A673 (cell line): ENCODE measurements at regions not wholly inside any gene's neighbourhood (a gene's known extent, or its start where the extent isn't known, plus 50 kb on each side); places are given as distances from the start of the nearest gene placed in this dataset.

Experiments
- BruUV-seq: library from RNA; stranded (reverse); fragments of 400-500 nt; replicated peaks from 2 replicates; lab custom pipeline; 2021; lab: Mats Ljungman, UMichigan
- CTCF ChIA-PET: fragments of 300-600 bp; sonication (Branson Sonifier 250); formaldehyde crosslinking; loops from one replicate; lab custom pipeline; 2022; ENCODE audit warnings: antibody characterized with exemption; lab: Charles Lee
- POLR2A ChIA-PET: fragments of 300-600 bp; sonication (Branson Sonifier 250); formaldehyde crosslinking; loops from one replicate; lab custom pipeline; 2022; ENCODE audit warnings: antibody characterized with exemption; ENCODE audit not compliant: low non-redundant PET; lab: Charles Lee
- DNase-seq: peaks from one replicate; pipeline ENCODE4 v3.0.0-alpha.2; 2015; ENCODE audit warnings: low spot score
- H3K27ac ChIP-seq: fragments of 200-600 bp; sonication (generic); 2 replicates; pipeline ENCODE4 v1.5.1; 2016; ENCODE audit warnings: mixed run types, low read depth, mild to moderate bottlenecking, mixed read lengths, antibody characterized with exemption, low read length; ENCODE audit not compliant: poor library complexity, severe bottlenecking
- H3K27me3 ChIP-seq: fragments of 200-600 bp; sonication (generic); replicated peaks from 2 replicates; pipeline ENCODE4 v1.6.1; 2017; ENCODE audit warnings: mixed run types, low read depth, mild to moderate bottlenecking, mixed read lengths, antibody characterized with exemption, low read length; ENCODE audit not compliant: insufficient read depth, poor library complexity
- H3K36me3 ChIP-seq: fragments of 200-600 bp; sonication (generic); 2 replicates; pipeline ENCODE4 v1.6.1; 2016; ENCODE audit warnings: mixed run types, mild to moderate bottlenecking, mixed read lengths, antibody characterized with exemption, low read length; ENCODE audit not compliant: insufficient read depth, poor library complexity, severe bottlenecking
- H3K4me1 ChIP-seq: fragments of 200-600 bp; sonication (generic); 2 replicates; pipeline ENCODE4 v1.6.1; 2017; ENCODE audit warnings: mixed run types, mild to moderate bottlenecking, mixed read lengths, antibody characterized with exemption, low read length; ENCODE audit not compliant: insufficient read depth, poor library complexity, severe bottlenecking
- H3K4me3 ChIP-seq: fragments of 200-600 bp; sonication (generic); 2 replicates; pipeline ENCODE4 v1.5.1; 2016; ENCODE audit warnings: low read depth, mixed run types, mild to moderate bottlenecking, mixed read lengths, low read length; ENCODE audit not compliant: poor library complexity, severe bottlenecking
- H3K9me3 ChIP-seq: fragments of 200-600 bp; sonication (generic); 2 replicates; pipeline ENCODE4 v1.6.1; 2016; ENCODE audit warnings: mixed run types, low read depth, mild to moderate bottlenecking, mixed read lengths, antibody characterized with exemption, low read length; ENCODE audit not compliant: poor library complexity, severe bottlenecking
- CTCF ChIP-seq: fragments of 300-800, 200-600 bp; sonication (generic); conservative IDR thresholded peaks from 2 replicates; pipeline ENCODE4 v1.5.1; 2017; ENCODE audit warnings: low read depth, mild to moderate bottlenecking, antibody characterized with exemption, low read length, moderate library complexity, mixed read lengths
- EZH2 ChIP-seq: fragments of 200-600 bp; sonication (generic); IDR thresholded peaks from 2 replicates; pipeline ENCODE4 v1.6.1; 2017; ENCODE audit warnings: borderline replicate concordance, low read depth, mild to moderate bottlenecking, mixed read lengths, antibody characterized with exemption, low read length; ENCODE audit not compliant: poor library complexity, severe bottlenecking
- intact Hi-C: fragments of 100-400 bp; cut with micrococcal nuclease; formaldehyde crosslinking; loops from one replicate; pipeline ENCODE4 v1.10.0; 2022; ENCODE audit not compliant: unreplicated experiment

GRCh38 chr4:14834382-14834781 is 167.9 kb upstream of the CPEB2 start:
- no peak for DNase-seq
- CTCF ChIA-PET, result no interaction called here
- H3K27me3 ChIP-seq, result no peaks in the 10 kb centered on the region
- H3K4me3 ChIP-seq, result no peak overlapping the region
- intact Hi-C loops, result no loop called here
- BruUV-seq, result no TSS peak
- H3K36me3 ChIP-seq, result no peaks in the 10 kb centered on the region
- H3K9me3 ChIP-seq, result peaks cover 5% of the 10 kb centered on the region
- POLR2A ChIA-PET, result no interaction called here
- TF ChIP-seq EZH2 (no peak), CTCF (no peak)
- no peaks in the 10 kb centered on the region for H3K4me1 ChIP-seq
- no peak overlapping the region for H3K27ac ChIP-seq

GRCh38 chr4:14835288-14835687 is 167.0 kb upstream of the CPEB2 start:
- no peaks in the 10 kb centered on the region for H3K27me3 ChIP-seq
- CTCF ChIA-PET, result no interaction called here
- H3K4me3 ChIP-seq, result no peak overlapping the region
- no peak for DNase-seq
- H3K9me3 ChIP-seq, result peaks cover 5% of the 10 kb centered on the region
- no TSS peak for BruUV-seq
- no peaks in the 10 kb centered on the region for H3K36me3 ChIP-seq
- no peaks in the 10 kb centered on the region for H3K4me1 ChIP-seq
- intact Hi-C loops, result no loop called here
- TF ChIP-seq EZH2 (no peak), CTCF (no peak)
- POLR2A ChIA-PET, result no interaction called here
- H3K27ac ChIP-seq, result no peak overlapping the region

- ChIA-PET POLR2A (no interaction called here), CTCF (no interaction called here)
- no TSS peak for BruUV-seq
- DNase-seq, result no peak
- intact Hi-C loops, result no loop called here
- Histone ChIP-seq H3K9me3 (peaks cover 5% of the 10 kb centered on the region), H3K27ac (no peak overlapping the region), H3K27me3 (no peaks in the 10 kb centered on the region), H3K36me3 (no peaks in the 10 kb centered on the region), H3K4me1 (no peaks in the 10 kb centered on the region), H3K4me3 (no peak overlapping the region)
- TF ChIP-seq CTCF (no peak), EZH2 (no peak)
Observed at GRCh38 chr4:14835708-14836425, 166.4 kb upstream of the CPEB2 start.
